Epithelial cell of proximal tubule (primary cell): ENCODE measurements at regions not wholly inside any gene's neighbourhood (a gene's known extent, or its start where the extent isn't known, plus 50 kb on each side); places are given as distances from the start of the nearest gene placed in this dataset.

Source experiments
- DNase-seq: peaks from one replicate; pipeline ENCODE4 v3.0.0-alpha.2; 2011; ENCODE audit warnings: low read depth
- H3K4me3 ChIP-seq: 2 replicates; pipeline ENCODE4 v1.5.1; 2011; ENCODE audit warnings: low read depth, mild to moderate bottlenecking, low read length
- TF ChIP-seq, protein P1 (sequence below): conservative IDR thresholded peaks from 2 replicates; pipeline ENCODE4 v1.5.1; 2012; ENCODE audit warnings: low read depth, mild to moderate bottlenecking, low read length

DNA sequence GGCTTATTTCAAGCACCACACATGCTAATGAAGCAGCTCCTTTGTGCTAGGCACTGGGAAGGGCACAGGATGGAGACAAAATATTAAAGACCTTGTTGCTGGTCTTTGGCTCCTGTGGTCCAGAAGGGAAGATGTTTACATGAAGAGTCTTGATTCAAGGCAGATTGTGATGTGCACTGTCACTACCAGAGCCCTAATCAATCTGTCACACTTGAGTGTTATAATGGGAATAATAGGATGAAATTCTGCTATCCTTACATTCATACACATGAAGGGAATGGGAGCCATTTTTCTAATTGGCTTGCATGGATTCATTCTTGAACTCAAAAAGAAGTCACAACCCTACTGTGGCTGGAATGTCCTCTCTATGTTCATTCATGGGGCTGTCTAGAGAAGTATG lies 203.0 kb downstream of the SEC61B start:
- no peak for DNase-seq
- TF ChIP-seq, protein P1, sequence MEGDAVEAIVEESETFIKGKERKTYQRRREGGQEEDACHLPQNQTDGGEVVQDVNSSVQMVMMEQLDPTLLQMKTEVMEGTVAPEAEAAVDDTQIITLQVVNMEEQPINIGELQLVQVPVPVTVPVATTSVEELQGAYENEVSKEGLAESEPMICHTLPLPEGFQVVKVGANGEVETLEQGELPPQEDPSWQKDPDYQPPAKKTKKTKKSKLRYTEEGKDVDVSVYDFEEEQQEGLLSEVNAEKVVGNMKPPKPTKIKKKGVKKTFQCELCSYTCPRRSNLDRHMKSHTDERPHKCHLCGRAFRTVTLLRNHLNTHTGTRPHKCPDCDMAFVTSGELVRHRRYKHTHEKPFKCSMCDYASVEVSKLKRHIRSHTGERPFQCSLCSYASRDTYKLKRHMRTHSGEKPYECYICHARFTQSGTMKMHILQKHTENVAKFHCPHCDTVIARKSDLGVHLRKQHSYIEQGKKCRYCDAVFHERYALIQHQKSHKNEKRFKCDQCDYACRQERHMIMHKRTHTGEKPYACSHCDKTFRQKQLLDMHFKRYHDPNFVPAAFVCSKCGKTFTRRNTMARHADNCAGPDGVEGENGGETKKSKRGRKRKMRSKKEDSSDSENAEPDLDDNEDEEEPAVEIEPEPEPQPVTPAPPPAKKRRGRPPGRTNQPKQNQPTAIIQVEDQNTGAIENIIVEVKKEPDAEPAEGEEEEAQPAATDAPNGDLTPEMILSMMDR, result no peak
- H3K4me3 ChIP-seq, result no peak overlapping the region

DNA sequence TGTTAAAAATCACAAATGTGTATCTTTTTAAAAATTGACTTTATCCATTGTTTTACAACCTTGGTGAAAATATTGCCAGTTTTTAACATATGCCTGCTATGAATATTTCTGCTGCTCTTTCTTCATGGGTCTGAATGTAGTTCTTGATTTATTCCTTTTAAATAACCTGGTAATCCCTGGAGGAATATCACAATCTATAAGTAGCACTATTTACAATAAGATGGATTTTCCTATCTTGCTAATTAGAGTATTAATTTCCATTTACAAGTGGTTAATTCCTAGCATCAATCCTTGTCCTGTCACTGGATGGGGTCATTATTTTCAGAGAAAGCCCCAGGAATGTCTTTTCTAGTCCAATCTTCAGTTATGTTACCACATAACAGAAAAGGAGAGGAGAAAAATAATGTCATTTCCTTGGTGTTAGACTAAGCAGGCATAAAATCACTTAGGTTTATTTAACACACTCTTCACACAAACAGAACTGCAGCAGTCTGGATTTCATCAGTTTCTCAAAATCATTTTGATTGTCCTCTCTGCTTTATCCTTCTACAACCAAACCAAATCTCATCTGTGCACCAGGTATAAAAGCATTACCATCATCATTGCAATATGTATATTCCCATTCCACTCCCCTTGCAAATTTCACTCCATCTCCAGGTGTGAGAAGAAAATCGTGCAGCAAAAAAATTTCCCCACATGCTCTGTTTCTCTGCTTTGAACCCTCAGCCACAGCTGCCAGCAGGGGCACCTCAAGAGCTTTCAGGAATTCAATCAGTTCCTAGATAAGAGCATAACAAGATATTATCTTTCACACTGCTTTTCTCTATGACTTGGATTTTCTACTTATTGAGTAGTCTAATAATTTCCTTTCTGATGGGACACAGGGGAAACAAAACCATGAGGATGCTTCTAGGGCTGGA lies 204.1 kb downstream of the SEC61B start:
- TF ChIP-seq, protein P1, result no peak
- DNase-seq, result no peak
- H3K4me3 ChIP-seq, result no peak overlapping the region

DNA sequence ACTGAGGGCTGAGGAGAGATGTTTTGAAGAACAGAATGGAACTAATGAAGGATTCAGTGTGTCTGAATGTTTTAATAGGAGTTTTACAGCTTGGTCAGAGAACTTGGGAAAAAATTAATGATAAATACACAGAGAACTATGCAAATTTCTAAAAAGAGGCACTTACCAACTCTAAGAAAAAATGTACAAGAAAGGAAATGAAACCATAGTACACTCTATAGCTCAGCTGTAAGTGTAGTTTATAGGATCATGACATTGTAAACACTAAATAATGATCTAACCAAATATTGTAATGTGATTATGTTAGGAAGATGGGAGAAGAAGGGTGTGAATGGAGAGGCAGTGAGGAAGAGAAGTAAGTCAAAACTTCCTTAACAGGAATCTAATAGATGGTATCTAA lies 205.2 kb downstream of the SEC61B start:
- DNase-seq, result no peak
- no peak overlapping the region for H3K4me3 ChIP-seq
- TF ChIP-seq, protein P1, result no peak

DNA sequence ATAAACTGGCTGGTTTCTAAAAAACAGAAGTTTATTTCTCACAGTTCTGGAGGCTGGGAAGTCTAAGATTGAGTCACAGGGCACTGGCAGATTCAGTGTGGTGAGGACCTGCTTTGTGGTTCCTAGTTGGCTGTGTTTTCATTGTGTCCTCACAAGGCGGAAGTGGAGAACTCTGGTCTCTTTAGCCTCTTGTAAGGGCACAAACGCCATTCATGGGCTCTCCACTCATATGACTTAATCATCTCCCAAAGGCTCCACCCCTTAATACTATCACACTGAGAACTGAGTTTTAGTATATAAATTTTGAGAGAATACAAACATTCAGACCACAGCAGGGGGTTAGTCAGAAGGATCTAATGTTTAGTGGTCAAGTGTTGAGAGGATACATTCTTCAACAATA lies 208.2 kb downstream of the SEC61B start:
- TF ChIP-seq, protein P1, result no peak
- no peak for DNase-seq

DNA sequence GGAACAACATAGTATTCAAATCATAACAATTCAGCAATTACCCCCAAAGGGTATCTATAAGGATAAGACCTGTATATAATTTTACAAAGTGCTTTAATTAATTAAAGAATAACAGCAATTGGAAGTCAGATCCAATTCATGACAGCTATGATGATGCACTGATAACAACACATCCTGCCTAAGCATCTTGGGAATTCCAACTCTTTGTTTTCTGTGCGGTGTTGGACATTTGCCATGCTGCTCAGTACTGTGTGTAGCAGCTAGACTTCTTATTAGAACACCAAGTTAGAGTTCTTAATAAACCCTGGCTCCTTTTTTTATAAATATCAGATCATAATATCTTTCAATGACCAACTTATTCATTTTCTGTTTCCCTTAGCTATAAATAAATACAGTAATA lies 209.0 kb downstream of the SEC61B start:
- no peak for DNase-seq
- TF ChIP-seq, protein P1, result no peak
- H3K4me3 ChIP-seq, result no peak overlapping the region

More for the DNA sequence above, 208.2 kb downstream of the SEC61B start:
- H3K4me3 ChIP-seq, result no peak overlapping the region

DNA sequence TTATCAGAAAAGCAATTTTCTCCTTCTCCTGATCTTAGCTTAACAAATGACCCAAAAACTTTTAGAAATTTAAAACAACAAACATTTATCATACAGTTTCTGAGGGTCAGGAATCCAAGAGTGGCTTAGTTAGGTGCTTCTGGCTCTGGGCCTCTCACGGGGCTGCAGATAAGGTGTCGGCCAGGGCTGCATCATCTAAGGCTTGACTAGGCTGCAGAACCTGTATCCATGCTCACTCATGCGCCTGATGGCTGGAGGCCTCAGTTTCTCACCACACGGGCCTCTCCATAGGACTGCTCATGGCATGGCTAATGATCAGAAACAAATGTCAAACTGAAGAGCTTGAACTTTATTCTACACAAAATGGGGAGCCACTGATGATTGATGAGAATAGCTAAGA lies 210.0 kb downstream of the SEC61B start:
- H3K4me3 ChIP-seq, result no peak overlapping the region
- TF ChIP-seq, protein P1, result no peak
- DNase-seq, result no peak

DNA sequence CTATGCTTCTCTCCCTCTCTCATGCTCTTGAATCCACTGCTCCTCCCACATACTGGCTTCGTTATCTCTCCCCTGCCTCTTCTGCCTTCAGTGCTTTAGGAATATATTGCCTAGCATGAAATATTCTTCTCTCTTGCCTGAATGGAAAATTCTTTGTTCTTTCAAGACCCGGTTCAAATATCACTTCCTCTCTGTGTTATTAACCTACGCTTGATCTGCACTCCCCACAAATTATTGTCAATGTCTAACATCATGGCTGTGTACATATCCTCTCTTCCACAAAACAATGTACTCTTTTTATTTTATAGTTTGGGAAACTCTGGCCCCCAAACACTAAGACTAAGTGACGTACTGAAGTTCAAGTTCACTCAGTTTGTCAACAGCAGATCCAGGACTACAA lies 211.0 kb downstream of the SEC61B start:
- no peak for DNase-seq
- TF ChIP-seq, protein P1, result no peak
- H3K4me3 ChIP-seq, result no peak overlapping the region
